GM23248 (cell line): ENCODE measurements at regions not wholly inside any gene's neighbourhood (a gene's known extent, or its start where the extent isn't known, plus 50 kb on each side); places are given as distances from the start of the nearest gene placed in this dataset.

Source experiments
- EZH2 ChIP-seq: fragments of 200-600 bp; sonication (generic); IDR thresholded peaks from 2 replicates; pipeline ENCODE4 v1.6.1; 2018; ENCODE audit warnings: antibody characterized with exemption, mild to moderate bottlenecking; ENCODE audit not compliant: insufficient read depth, poor library complexity, severe bottlenecking
- EZH2phosphoT487 ChIP-seq: fragments of 200-600 bp; sonication (generic); IDR thresholded peaks from 2 replicates; pipeline ENCODE4 v1.6.1; 2018; ENCODE audit warnings: antibody characterized with exemption, moderate library complexity, mild to moderate bottlenecking, low read depth; ENCODE audit not compliant: insufficient read depth

- TF ChIP-seq EZH2 (no peak), EZH2phosphoT487 (no peak)
Observed at GRCh38 chr1:147050654-147051053, 112.5 kb downstream of the NBPF12 start.
